ENCODE measurements at regions not wholly inside any gene's neighbourhood (a gene's known extent, or its start where the extent isn't known, plus 50 kb on each side); places are given as distances from the start of the nearest gene placed in this dataset.
A peak's percentile ranks its signal among the peaks of the same experiment; 100 is the strongest.
"Not testable (repeated sequence)": the region's sequence is repeated elsewhere in the genome, so short reads cannot be mapped to it uniquely, and the experiment has no call there.

DNA sequence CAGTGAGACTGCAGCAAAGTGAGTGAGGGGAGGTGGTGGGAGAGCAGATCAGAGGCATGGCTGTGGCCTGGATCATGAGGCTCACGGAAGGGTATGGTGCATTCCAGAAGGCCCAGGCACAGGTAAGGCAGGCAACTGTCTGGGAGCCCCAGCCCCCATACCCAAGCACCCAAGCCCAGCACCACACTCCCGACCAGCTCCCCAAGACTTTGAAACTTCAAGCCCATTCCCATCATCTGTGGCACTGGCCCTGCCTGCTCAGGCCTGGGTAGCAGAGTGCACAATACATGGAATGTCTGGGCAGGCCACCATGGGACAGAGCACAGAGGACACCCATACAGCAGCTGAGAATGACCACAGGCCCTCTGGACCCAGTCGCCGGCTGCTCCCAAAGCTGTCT, 202.6 kb upstream of the ARL4C start:
- no peak overlapping the region for H3K4me3 ChIP-seq
- no peaks in the 10 kb centered on the region for H3K9me3 ChIP-seq (ENCODE audit: low read depth, low read length)
- no peak for TF ChIP-seq EZH2 (IDR thresholded peaks at IDR 0.05)
- TF ChIP-seq POLR2AphosphoS5 (IDR thresholded peaks at IDR 0.05; ENCODE audit: borderline replicate concordance, low read depth, low read length), result no peak
- no peak for TF ChIP-seq FOXP2 (optimal IDR thresholded peaks at IDR 0.05; ENCODE audit: control extremely low read depth, extremely low read length, insufficient read depth)
- H3K9ac ChIP-seq (ENCODE audit: insufficient read length), result no peak overlapping the region
- DNase-seq (ENCODE audit: low read depth, low spot score), result no peak
- no peaks in the 10 kb centered on the region for H3K36me3 ChIP-seq (ENCODE audit: insufficient read depth, low read length)
- H3K27ac ChIP-seq, result no peak overlapping the region

DNA sequence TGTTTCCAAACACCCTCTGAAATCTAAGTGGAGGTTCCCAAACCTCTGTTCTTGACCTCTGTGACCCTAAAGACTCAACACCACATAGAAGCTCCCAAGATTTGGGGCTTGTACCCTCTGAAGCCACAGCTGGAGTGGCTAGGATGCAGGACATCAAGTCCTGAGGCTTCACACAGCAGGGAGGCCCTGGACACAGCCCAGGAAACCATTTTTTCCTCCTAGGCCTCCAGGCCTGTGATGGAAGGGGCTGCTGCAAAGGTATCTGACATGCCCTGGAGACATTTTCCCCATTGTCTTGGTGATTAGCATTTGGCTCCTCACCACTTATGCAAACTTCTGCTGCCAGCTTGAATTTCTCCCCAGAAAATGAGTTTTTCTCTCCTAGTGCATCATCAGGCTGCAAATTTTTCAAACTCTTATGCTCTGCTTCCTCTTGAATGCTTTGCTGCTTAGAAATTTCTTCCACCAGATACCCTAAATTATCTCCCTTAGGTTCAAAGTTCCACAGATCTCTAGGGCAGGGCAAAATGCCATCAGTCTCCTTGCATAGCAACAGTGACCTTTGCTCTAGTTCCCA, 200.5 kb upstream of the ARL4C start:
- not testable (repeated sequence) for H3K36me3 ChIP-seq (ENCODE audit: insufficient read depth, low read length); DNase-seq (ENCODE audit: low read depth, low spot score); H3K27ac ChIP-seq; H3K4me3 ChIP-seq; H3K9ac ChIP-seq (ENCODE audit: insufficient read length); H3K9me3 ChIP-seq (ENCODE audit: low read depth, low read length)

DNA sequence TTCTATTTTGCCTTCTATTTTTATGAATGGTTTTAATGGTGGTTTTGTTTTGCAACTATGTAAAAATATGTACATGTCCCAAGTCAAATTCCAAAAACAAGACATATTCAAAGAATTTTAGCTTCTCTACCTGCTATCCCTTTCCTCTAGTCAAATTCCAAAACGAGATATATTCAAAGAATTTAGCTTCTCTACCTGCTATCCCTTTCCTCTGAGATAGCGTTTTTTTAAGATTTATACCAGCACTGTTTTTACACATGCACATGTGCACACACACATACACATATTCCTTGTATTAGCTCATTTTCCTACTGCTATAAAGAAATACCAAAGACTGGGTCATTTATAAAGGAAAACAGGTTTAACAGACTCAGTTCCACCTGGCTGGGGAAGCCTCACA, 199.1 kb upstream of the ARL4C start:
- no peak overlapping the region for H3K4me3 ChIP-seq
- TF ChIP-seq POLR2AphosphoS5 (IDR thresholded peaks at IDR 0.05; ENCODE audit: borderline replicate concordance, low read depth, low read length), result no peak
- TF ChIP-seq FOXP2 (optimal IDR thresholded peaks at IDR 0.05; ENCODE audit: control extremely low read depth, extremely low read length, insufficient read depth), result no peak
- TF ChIP-seq EZH2 (IDR thresholded peaks at IDR 0.05), result no peak
- H3K9me3 ChIP-seq (ENCODE audit: low read depth, low read length), result no peaks in the 10 kb centered on the region
- no peaks in the 10 kb centered on the region for H3K36me3 ChIP-seq (ENCODE audit: insufficient read depth, low read length)
- no peak for DNase-seq (ENCODE audit: low read depth, low spot score)
- no peak overlapping the region for H3K27ac ChIP-seq
- no peak overlapping the region for H3K9ac ChIP-seq (ENCODE audit: insufficient read length)

DNA sequence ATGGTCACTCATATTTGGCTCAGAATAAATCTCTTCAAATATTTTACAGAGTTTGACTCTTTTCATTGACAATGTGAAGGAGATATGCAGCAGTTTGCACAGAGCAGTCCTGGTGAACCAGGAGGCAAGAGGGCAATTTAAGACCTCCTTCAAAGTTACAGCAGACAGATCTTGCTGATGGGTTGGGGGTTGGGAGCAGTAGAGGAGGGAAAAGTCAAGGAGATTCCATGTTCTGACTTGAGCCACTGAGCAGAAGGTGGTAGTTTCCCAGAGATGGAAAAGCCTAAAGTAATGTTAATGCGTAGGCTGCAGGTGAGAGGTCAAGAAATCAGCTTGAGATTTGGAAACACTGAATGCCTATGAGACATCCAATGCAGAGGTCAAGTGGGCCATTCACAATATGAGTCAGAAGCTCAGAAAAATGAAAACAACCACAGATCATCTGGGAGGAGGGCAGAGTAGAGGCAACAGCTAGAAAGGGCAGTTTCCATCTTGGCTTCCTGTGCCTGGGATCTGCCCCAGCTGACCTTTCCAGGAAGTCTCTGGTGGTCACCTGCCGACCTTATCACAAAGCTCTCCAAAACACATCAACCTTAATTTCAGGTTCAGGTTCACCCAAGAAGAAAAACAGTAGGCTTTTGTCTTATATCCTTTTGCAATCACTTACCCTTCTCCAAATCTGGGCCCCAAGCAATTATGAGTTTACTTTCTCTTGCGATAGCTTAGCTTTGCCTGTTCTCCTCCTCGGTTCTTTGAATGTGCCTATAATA, 197.5 kb upstream of the ARL4C start:
- no peak overlapping the region for H3K27ac ChIP-seq
- no peak for TF ChIP-seq POLR2AphosphoS5 (IDR thresholded peaks at IDR 0.05; ENCODE audit: borderline replicate concordance, low read depth, low read length)
- no peak for TF ChIP-seq EZH2 (IDR thresholded peaks at IDR 0.05)
- TF ChIP-seq FOXP2 (optimal IDR thresholded peaks at IDR 0.05; ENCODE audit: control extremely low read depth, extremely low read length, insufficient read depth), result no peak
- no peaks in the 10 kb centered on the region for H3K36me3 ChIP-seq (ENCODE audit: insufficient read depth, low read length)
- no peak overlapping the region for H3K9ac ChIP-seq (ENCODE audit: insufficient read length)
- H3K4me3 ChIP-seq, result no peak overlapping the region
- DNase-seq (ENCODE audit: low read depth, low spot score), result no peak
- H3K9me3 ChIP-seq (ENCODE audit: low read depth, low read length), result no peaks in the 10 kb centered on the region

DNA sequence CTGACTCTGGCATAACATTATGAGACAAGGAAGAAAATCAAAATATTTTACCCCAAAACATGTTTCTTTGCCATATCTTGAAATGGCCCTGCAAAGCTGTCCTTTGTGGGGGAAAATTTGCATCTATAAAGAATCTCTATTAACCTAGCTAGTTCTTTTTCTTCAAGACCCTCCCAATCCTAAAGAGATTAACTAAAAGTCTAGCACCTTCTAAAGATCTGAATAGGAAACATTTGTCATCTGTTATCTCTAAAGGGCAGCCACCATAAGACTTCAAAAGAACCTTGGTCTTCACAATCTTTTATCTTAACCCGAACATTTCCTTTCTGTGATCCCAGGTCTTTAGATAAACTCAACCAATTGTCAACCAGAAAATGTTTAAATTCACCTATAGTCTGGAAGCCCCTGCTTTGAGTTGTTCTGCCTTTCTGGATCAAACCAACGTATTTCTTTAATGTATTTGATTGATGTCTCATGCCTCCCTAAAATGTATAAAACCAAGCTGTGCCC, 196.9 kb upstream of the ARL4C start:
- not testable (repeated sequence) for H3K9me3 ChIP-seq (ENCODE audit: low read depth, low read length); H3K4me3 ChIP-seq; H3K36me3 ChIP-seq (ENCODE audit: insufficient read depth, low read length); DNase-seq (ENCODE audit: low read depth, low spot score); H3K9ac ChIP-seq (ENCODE audit: insufficient read length); H3K27ac ChIP-seq

DNA sequence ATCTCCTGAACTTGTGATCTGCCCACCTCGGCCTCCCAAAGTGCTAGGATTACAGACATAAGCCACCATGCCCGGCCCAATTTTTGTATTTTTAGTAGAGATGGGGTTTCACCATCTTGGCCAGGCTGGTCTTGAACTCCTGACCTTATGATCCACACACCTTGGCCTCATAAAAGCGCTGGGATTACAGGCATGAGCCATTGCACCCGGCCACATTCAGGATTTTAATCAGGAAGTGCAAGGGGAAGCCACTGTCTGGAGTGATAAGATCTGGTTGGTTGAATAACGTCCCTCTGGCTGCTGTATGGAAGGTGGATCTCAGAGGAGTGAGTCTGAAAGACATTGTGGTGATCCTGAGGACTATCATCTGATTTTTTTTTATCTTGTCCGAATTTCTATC, 196.3 kb upstream of the ARL4C start:
- DNase-seq (ENCODE audit: low read depth, low spot score); H3K4me3 ChIP-seq; H3K9ac ChIP-seq (ENCODE audit: insufficient read length); H3K9me3 ChIP-seq (ENCODE audit: low read depth, low read length); H3K36me3 ChIP-seq (ENCODE audit: insufficient read depth, low read length); H3K27ac ChIP-seq: not testable (repeated sequence)

DNA sequence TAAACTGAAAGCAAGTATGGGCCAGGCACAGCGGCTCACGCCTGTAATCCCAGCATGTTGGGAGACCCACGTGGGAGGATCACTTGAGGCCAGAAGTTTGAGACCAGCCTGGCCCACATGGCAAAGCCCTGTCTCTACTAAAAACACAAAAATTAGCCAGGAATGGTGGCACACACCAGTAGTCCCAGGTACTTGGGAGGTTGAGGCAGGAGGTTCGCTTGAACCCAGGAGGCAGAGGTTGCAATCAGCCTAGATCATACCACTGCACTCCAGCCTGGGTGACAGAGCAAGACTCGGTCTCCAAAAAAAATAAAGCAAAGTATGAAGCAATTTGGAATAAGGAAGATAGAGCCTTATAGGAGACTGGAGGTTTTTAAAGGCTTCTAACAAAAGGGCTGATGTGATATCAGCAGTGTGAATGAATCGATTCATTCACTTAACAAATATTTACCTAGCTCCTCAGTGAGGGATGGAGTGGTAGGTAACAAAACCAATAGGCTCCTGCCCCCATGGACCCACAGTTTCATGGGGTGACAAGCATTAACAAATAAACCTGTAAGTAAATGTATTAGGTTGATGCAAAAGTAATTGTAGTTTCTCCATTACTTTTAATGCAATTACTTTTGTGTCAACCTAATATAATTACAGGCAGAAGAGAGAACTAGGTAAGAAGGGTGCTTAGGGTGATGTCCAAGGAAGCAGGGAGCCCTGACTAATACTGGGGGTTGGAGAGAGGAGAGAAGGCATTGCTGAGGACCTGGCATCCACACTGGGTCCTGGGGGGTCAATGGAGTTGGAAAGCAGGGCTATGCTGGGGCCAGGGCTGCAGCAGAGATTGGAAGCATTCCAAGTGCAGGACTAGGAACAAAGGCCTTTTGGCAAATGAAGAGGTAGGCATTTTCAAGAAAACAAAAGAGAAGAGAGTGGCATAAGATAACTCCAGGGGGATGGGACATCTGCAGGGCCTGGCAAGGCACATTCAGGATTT, 195.4 kb upstream of the ARL4C start:
- Histone ChIP-seq H3K4me3 (no peak overlapping the region), H3K27ac (no peak overlapping the region), H3K9me3 (ENCODE audit: low read depth, low read length) (no peaks in the 10 kb centered on the region), H3K36me3 (ENCODE audit: insufficient read depth, low read length) (no peaks in the 10 kb centered on the region), H3K9ac (ENCODE audit: insufficient read length) (no peak overlapping the region)
- no peak for DNase-seq (ENCODE audit: low read depth, low spot score)
- no peak for TF ChIP-seq POLR2AphosphoS5 (IDR thresholded peaks at IDR 0.05; ENCODE audit: borderline replicate concordance, low read depth, low read length)
- no peak for TF ChIP-seq FOXP2 (optimal IDR thresholded peaks at IDR 0.05; ENCODE audit: control extremely low read depth, extremely low read length, insufficient read depth)
- no peak for TF ChIP-seq EZH2 (IDR thresholded peaks at IDR 0.05)

DNA sequence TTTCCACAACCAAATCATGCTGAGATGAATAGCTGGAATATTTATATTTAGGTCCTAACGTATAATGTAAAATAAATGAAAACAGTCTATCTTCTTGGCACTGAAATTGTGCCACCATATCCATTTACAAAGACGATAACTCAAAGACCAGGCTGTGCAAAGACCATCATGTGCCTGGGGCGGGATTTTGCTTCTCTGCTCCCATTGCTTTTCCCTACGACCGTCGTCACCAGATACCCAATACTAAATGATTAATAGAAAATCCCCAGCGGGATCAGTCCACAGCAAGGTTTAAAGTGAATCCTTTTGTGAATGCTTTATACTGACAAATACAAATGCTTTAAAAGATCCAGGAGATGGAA, 194.3 kb upstream of the ARL4C start:
- peak overlapping the region; percentile 12; the same call in 1 of the 2 replicates for H3K4me3 ChIP-seq
- H3K9ac ChIP-seq (ENCODE audit: insufficient read length), result no peak overlapping the region
- no peaks in the 10 kb centered on the region for H3K36me3 ChIP-seq (ENCODE audit: insufficient read depth, low read length)
- DNase-seq (ENCODE audit: low read depth, low spot score), result no peak
- H3K27ac ChIP-seq, result no peak overlapping the region
- TF ChIP-seq EZH2 (IDR thresholded peaks at IDR 0.05), result no peak
- TF ChIP-seq FOXP2 (optimal IDR thresholded peaks at IDR 0.05; ENCODE audit: control extremely low read depth, extremely low read length, insufficient read depth), result no peak
- no peak for TF ChIP-seq POLR2AphosphoS5 (IDR thresholded peaks at IDR 0.05; ENCODE audit: borderline replicate concordance, low read depth, low read length)
- H3K9me3 ChIP-seq (ENCODE audit: low read depth, low read length), result no peaks in the 10 kb centered on the region
